ENCODE measurements at regions not wholly inside any gene's neighbourhood (a gene's known extent, or its start where the extent isn't known, plus 50 kb on each side); places are given as distances from the start of the nearest gene placed in this dataset.
A peak's percentile ranks its signal among the peaks of the same experiment; 100 is the strongest.

DNA sequence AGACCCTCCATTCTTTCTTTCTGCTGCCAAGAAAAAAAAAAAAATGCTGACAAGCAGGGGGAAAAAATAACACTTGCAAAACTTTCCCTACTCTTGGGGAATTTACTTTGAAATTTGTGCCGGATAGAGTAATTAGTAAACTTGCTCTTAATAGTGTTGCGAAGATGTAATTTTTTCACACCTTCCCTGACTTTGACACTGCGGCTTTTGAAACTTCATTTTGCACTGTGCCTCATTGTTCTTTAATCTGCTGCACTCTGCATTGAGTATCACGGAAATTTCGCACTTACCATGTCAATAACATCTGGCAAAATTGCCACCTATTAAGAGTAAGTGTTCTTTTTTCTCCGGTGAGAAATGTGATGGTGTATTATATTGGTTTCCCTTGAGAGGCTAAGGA lies 596.1 kb downstream of the VRK1 start:
- DNase-seq (ENCODE audit: low read depth): no peak

GRCh38 chr14:97395068-97395467 lies 597.9 kb downstream of the VRK1 start:
- no peak overlapping the region for H3K4me3 ChIP-seq (ENCODE audit: low read depth, low read length)

More for the DNA sequence above, 596.1 kb downstream of the VRK1 start:
- no peak overlapping the region for H3K4me3 ChIP-seq (ENCODE audit: low read depth, low read length)

GRCh38 chr14:97401714-97402113 lies 604.5 kb downstream of the VRK1 start:
- H3K4me3 ChIP-seq (ENCODE audit: low read depth, low read length): no peak overlapping the region
- no peak for DNase-seq (ENCODE audit: low read depth)

More at GRCh38 chr14:97395068-97395467, 597.9 kb downstream of the VRK1 start:
- DNase-seq (ENCODE audit: low read depth): no peak

DNA sequence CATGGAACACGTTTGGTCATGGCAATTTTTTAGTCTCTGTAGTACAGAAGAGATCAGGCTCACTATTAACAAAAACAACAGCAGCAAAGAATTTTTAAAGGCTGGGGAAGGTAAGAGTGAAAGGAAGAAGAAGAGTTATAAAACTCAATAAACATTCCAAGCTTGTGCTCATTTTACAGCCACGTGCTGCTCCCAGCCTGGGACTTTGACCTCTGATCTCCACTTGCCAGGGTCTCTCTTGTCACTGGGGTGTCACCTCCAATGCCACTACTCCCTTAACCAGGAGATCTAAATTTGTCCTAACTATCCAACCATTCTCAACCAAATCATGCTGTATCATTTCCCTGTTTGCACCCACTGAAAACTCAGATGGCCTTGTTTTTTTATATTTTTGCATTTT lies 605.1 kb downstream of the VRK1 start:
- H3K4me3 ChIP-seq (ENCODE audit: low read depth, low read length): no peak overlapping the region
- DNase-seq (ENCODE audit: low read depth): no peak

DNA sequence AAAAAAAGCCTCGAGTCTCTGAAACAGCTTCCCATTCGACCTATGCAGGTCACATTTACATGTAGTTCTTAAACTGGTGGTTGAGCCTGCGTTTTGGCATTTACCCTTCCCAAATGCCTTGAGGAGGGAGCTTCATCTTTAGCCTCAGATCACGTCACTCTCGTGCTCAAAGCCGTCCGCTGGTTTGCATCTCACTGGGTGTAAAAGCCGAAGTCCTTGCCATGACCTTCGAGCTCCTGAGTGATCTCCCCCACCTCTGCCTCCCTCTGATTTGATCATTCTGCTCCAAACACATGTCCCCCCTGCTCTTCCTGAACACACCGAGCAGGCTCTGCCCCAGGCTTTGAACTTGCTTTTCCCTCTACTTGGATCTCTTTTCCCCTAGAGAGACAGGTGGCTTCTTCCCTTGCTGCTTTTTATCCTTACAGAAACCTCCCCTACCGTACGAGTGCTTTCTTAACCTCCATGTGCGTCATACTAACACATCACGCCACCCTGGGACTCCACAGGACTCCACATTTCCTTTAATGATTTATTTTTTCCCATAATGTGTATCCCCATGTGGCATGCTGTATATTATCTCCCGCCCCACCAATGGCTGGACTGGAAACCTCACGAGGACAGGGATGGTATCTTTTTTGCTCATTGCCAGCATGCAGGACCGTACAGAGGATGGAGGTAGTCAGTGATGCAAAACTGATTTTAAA lies 610.7 kb downstream of the VRK1 start:
- no peak overlapping the region for H3K4me3 ChIP-seq (ENCODE audit: low read depth, low read length)
- DNase-seq (ENCODE audit: low read depth): no peak

- no peak for DNase-seq (ENCODE audit: low read depth)
- H3K4me3 ChIP-seq (ENCODE audit: low read depth, low read length): no peak overlapping the region
Measured at GRCh38 chr14:97408503-97408902, 611.3 kb downstream of the VRK1 start.

DNA sequence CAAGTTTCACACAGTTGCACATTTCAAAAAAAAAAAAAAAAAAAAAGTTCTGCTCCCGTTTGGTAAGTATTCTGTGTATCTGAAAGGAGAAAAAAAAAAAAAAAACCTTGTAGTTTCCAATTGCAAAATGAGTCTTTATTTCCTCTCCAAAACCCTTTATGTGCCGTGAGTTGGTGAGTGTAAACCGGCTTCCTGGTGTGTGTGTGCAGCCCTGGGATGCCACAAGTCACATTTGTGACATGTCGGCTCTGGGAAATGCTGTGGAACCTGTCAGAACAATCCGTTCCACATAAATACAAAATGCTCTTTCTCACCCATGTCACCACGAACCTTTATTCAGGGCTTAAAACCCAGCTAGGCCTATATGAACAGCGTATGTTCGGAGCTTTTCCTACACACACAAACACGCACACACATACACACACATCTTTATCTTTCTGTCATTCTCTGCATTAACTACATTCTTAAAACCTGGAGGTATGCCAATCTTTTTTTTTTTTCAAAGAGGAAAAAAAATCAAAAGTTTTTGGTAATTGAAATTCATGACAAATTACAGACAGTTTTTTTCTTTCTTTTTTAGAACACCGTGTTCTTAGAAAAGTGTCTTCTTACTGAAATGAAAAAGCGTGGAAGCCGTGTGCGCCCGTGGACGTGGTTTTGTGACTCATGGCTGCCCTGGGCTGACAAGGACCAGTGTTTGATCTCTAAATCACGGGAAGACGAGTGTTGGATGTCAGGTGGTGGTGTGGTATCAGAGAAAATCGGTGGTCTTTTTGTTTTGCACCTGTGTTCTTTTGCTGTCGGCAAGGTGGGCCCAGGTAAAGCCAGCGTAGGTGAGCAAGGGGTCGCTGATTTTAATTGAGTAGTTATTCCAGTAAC lies 612.0 kb downstream of the VRK1 start:
- DNase-seq (ENCODE audit: low read depth): no peak
- H3K4me3 ChIP-seq (ENCODE audit: low read depth, low read length): no peak overlapping the region

- H3K4me3 ChIP-seq (ENCODE audit: low read depth, low read length): no peak overlapping the region
- no peak for DNase-seq (ENCODE audit: low read depth)
Measured at GRCh38 chr14:97410667-97411620, 613.8 kb downstream of the VRK1 start.

GRCh38 chr14:97411938-97412612 lies 614.9 kb downstream of the VRK1 start:
- H3K4me3 ChIP-seq (ENCODE audit: low read depth, low read length): no peak overlapping the region
- DNase-seq (ENCODE audit: low read depth): no peak

DNA sequence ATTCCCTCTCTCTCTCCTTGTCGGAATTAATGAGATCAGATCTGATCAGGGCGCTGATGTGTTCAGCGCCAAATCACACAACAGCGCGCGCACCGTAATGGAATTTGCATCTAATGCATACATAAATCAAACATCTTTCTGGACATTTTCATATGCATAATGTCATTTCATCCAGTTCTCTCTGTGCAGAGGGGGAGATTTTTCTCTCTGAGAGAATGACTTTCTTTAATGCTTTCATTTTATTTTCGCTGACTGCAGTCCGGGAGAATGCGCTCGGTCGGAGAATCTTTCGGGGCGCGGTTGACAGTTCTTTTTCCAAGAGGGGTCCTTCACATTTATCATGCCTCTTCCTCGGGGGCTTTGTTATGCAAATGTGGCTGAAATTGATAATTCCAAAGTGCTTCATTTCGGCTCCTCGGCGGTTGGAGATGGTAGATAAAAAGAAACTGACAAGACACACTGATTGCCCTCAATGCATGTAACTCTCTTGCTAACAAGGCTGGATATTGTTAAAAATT lies 615.9 kb downstream of the VRK1 start:
- no peak for DNase-seq (ENCODE audit: low read depth)
- H3K4me3 ChIP-seq (ENCODE audit: low read depth, low read length): peak overlapping the region; percentile 5

DNA sequence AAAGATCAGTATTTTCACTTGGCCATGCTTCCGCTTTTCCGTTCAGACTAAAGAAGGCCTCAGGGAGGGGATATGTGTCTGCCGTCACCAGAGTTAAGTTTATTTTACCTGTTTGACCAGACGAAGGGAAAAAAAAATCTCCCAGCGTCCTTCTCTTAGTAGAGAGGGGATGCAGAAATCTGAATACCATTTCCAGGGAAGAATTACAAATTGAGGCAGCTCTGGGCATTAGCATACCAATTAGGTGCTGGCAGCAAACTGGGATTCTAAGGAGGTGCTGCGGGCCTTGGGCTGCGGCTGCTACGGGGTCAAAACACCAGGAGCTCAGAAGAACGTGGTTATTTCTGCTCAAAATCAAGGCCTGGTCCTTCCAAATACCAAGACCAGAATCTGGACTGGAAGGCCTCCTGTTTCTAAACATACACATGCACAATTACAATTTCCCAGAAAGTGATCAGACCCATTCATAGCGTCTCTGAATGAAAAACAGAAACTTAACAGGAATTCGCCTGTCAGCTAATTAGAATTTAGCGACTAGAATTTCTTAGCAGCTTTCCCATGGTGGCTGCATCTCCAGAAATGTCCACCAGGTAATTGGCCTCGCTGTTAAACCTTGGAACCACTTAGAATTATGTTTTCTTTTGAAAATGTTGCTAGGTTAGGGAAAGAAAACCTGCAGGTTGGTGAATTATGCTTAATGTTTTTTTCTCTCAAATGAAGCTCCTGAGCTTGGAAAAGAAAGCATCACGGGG lies 617.0 kb downstream of the VRK1 start:
- no peak for DNase-seq (ENCODE audit: low read depth)
- H3K4me3 ChIP-seq (ENCODE audit: low read depth, low read length): no peak overlapping the region

DNA sequence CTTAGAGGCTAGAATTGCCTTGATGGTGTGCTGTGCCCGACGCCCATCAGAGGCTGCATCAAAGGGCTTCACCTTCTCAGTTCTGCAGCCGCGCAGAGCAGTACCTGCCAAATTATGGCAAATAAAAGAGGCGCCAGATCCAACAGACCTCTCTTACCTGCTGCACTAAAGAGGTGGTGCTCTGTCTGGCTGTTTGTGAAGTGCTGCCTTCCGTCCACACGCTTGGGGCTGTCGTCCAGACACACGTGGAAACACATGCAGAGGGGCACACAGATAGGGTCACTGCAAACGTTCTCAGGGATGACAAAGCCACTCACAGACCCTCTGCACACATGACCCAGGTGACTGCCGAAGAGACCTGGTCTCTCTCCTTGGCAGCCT lies 617.5 kb downstream of the VRK1 start:
- no peak overlapping the region for H3K4me3 ChIP-seq (ENCODE audit: low read depth, low read length)
- DNase-seq (ENCODE audit: low read depth): no peak

GRCh38 chr14:97415907-97416306 lies 618.7 kb downstream of the VRK1 start:
- no peak overlapping the region for H3K4me3 ChIP-seq (ENCODE audit: low read depth, low read length)
- DNase-seq (ENCODE audit: low read depth): no peak

DNA sequence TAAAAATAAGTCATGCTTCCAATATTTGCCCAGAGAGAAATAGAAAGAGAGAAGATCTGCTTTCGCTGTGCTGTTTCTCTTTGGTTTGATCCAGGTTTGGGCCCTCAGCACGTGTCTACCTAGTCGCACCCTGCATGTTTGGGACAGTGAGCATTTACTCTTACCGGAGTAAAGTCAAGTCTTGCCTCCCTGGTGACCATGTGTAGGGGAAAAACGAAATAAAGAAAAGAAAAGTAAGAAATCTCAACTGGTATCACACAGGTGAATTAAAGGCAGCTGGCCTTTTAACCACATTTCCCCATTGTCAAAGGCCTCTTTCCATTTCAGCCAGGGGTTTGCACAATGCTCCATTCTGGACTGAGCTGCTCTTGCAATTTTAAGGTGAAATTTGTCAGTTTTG lies 619.4 kb downstream of the VRK1 start:
- H3K4me3 ChIP-seq (ENCODE audit: low read depth, low read length): no peak overlapping the region
- no peak for DNase-seq (ENCODE audit: low read depth)

- no peak overlapping the region for H3K4me3 ChIP-seq (ENCODE audit: low read depth, low read length)
- DNase-seq (ENCODE audit: low read depth): no peak
Measured at GRCh38 chr14:97417331-97417730, 620.1 kb downstream of the VRK1 start.

DNA sequence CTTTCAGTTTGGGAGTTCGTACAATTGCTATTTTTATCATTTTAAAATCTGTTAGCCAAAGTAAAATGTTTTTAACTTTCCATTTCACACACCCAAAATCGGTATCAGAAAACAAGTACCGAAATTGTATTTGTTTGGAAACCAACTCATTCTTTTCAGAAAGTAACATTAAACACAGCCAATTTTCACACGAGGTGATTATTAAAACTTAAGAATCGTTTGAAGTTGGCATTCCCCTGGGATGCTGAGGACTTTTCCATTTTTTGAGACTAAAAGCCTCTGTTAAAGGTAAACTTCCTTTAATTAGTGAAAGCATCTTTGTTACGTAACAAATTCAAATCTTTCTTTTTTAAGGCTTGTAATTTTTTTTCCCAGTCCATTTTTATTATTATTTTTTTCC lies 623.0 kb downstream of the VRK1 start:
- DNase-seq (ENCODE audit: low read depth): no peak

DNA sequence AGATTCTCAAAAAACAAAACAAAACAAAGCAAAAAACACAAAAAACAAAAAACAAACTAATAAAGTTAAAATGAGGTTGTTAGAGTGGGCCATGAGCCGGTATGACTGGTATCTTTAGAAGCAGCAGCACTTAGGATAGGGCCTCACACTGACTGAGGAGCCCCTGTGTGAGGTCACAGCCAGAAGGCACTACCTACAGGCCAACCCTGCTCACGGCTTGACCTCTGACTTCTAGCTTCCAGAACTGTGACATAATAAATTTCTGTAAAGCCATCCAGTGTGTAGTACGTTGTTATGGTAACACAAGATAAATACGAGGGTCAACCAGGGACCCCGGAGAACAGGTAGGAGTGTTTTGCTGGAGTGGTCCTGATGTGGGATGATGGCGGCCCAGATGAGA lies 629.6 kb downstream of the VRK1 start:
- H3K4me3 ChIP-seq (ENCODE audit: low read depth, low read length): no peak overlapping the region

More for the DNA sequence above, 623.0 kb downstream of the VRK1 start:
- H3K4me3 ChIP-seq (ENCODE audit: low read depth, low read length): no peak overlapping the region

GRCh38 chr14:97428808-97429440 lies 631.7 kb downstream of the VRK1 start:
- no peak overlapping the region for H3K4me3 ChIP-seq (ENCODE audit: low read depth, low read length)
- DNase-seq (ENCODE audit: low read depth): no peak

More for the DNA sequence above, 629.6 kb downstream of the VRK1 start:
- DNase-seq (ENCODE audit: low read depth): no peak
